ENCODE measurements at regions not wholly inside any gene's neighbourhood (a gene's known extent, or its start where the extent isn't known, plus 50 kb on each side); places are given as distances from the start of the nearest gene placed in this dataset.
"Not testable (repeated sequence)": the region's sequence is repeated elsewhere in the genome, so short reads cannot be mapped to it uniquely, and the experiment has no call there.

- H3K36me3 ChIP-seq (ENCODE audit: insufficient read depth, low read length): no peaks in the 10 kb centered on the region
- 0 out of 2 replicates have a peak, but pooled peaks cover 1% of the 10 kb centered on the region for H3K9me3 ChIP-seq (ENCODE audit: low read depth, low read length)
- no peak overlapping the region for H3K9ac ChIP-seq (ENCODE audit: insufficient read length)
- H3K4me3 ChIP-seq: no peak overlapping the region
- no peak overlapping the region for H3K27ac ChIP-seq
- TF ChIP-seq FOXP2 (optimal IDR thresholded peaks at IDR 0.05; ENCODE audit: control extremely low read depth, extremely low read length, insufficient read depth) (no peak), POLR2AphosphoS5 (IDR thresholded peaks at IDR 0.05; ENCODE audit: borderline replicate concordance, low read depth, low read length) (no peak), EZH2 (IDR thresholded peaks at IDR 0.05) (no peak)
- DNase-seq (ENCODE audit: low read depth, low spot score): no peak
These were observed 402.5 kb downstream of the NFIB start for GRCh38 chr9:13911473-13911872.

GRCh38 chr9:13907842-13908241 is 406.1 kb downstream of the NFIB start:
- H3K27ac ChIP-seq; DNase-seq (ENCODE audit: low read depth, low spot score); H3K9me3 ChIP-seq (ENCODE audit: low read depth, low read length); H3K9ac ChIP-seq (ENCODE audit: insufficient read length); H3K4me3 ChIP-seq; H3K36me3 ChIP-seq (ENCODE audit: insufficient read depth, low read length): not testable (repeated sequence)

- Histone ChIP-seq H3K4me3 (no peak overlapping the region), H3K36me3 (ENCODE audit: insufficient read depth, low read length) (no peaks in the 10 kb centered on the region), H3K9ac (ENCODE audit: insufficient read length) (no peak overlapping the region), H3K27ac (no peak overlapping the region), H3K9me3 (ENCODE audit: low read depth, low read length) (0 out of 2 replicates have a peak, but pooled peaks cover 2% of the 10 kb centered on the region)
- DNase-seq (ENCODE audit: low read depth, low spot score): no peak
- TF ChIP-seq FOXP2 (optimal IDR thresholded peaks at IDR 0.05; ENCODE audit: control extremely low read depth, extremely low read length, insufficient read depth): no peak
- no peak for TF ChIP-seq EZH2 (IDR thresholded peaks at IDR 0.05)
- no peak for TF ChIP-seq POLR2AphosphoS5 (IDR thresholded peaks at IDR 0.05; ENCODE audit: borderline replicate concordance, low read depth, low read length)
These were observed 409.2 kb downstream of the NFIB start for GRCh38 chr9:13904746-13905145.

- DNase-seq (ENCODE audit: low read depth, low spot score): no peak
- Histone ChIP-seq H3K4me3 (no peak overlapping the region), H3K9ac (ENCODE audit: insufficient read length) (no peak overlapping the region), H3K9me3 (ENCODE audit: low read depth, low read length) (0 out of 2 replicates have a peak, but pooled peaks cover 2% of the 10 kb centered on the region), H3K27ac (no peak overlapping the region), H3K36me3 (ENCODE audit: insufficient read depth, low read length) (no peaks in the 10 kb centered on the region)
- TF ChIP-seq POLR2AphosphoS5 (IDR thresholded peaks at IDR 0.05; ENCODE audit: borderline replicate concordance, low read depth, low read length): no peak
- no peak for TF ChIP-seq FOXP2 (optimal IDR thresholded peaks at IDR 0.05; ENCODE audit: control extremely low read depth, extremely low read length, insufficient read depth)
- TF ChIP-seq EZH2 (IDR thresholded peaks at IDR 0.05): no peak
These were observed 409.6 kb downstream of the NFIB start for GRCh38 chr9:13904311-13904710.

- no peaks in the 10 kb centered on the region for H3K36me3 ChIP-seq (ENCODE audit: insufficient read depth, low read length)
- H3K27ac ChIP-seq: no peak overlapping the region
- TF ChIP-seq POLR2AphosphoS5 (IDR thresholded peaks at IDR 0.05; ENCODE audit: borderline replicate concordance, low read depth, low read length): no peak
- TF ChIP-seq EZH2 (IDR thresholded peaks at IDR 0.05): no peak
- no peak for TF ChIP-seq FOXP2 (optimal IDR thresholded peaks at IDR 0.05; ENCODE audit: control extremely low read depth, extremely low read length, insufficient read depth)
- H3K9ac ChIP-seq (ENCODE audit: insufficient read length): no peak overlapping the region
- H3K9me3 ChIP-seq (ENCODE audit: low read depth, low read length): 0 out of 2 replicates have a peak, but pooled peaks cover 2% of the 10 kb centered on the region
- no peak for DNase-seq (ENCODE audit: low read depth, low spot score)
- H3K4me3 ChIP-seq: no peak overlapping the region
These were observed 411.5 kb downstream of the NFIB start for GRCh38 chr9:13902286-13903066.

- Histone ChIP-seq H3K9me3 (ENCODE audit: low read depth, low read length) (no peaks in the 10 kb centered on the region), H3K4me3 (no peak overlapping the region), H3K27ac (no peak overlapping the region), H3K36me3 (ENCODE audit: insufficient read depth, low read length) (no peaks in the 10 kb centered on the region), H3K9ac (ENCODE audit: insufficient read length) (no peak overlapping the region)
- DNase-seq (ENCODE audit: low read depth, low spot score): no peak
- TF ChIP-seq EZH2 (IDR thresholded peaks at IDR 0.05) (no peak), FOXP2 (optimal IDR thresholded peaks at IDR 0.05; ENCODE audit: control extremely low read depth, extremely low read length, insufficient read depth) (no peak), POLR2AphosphoS5 (IDR thresholded peaks at IDR 0.05; ENCODE audit: borderline replicate concordance, low read depth, low read length) (no peak)
These were observed 412.8 kb downstream of the NFIB start for GRCh38 chr9:13901176-13901575.

GRCh38 chr9:13900449-13900848 is 413.5 kb downstream of the NFIB start:
- DNase-seq (ENCODE audit: low read depth, low spot score): no peak
- TF ChIP-seq POLR2AphosphoS5 (IDR thresholded peaks at IDR 0.05; ENCODE audit: borderline replicate concordance, low read depth, low read length) (no peak), EZH2 (IDR thresholded peaks at IDR 0.05) (no peak)
- H3K9ac ChIP-seq (ENCODE audit: insufficient read length): no peak overlapping the region
- no peaks in the 10 kb centered on the region for H3K36me3 ChIP-seq (ENCODE audit: insufficient read depth, low read length)
- no peak overlapping the region for H3K4me3 ChIP-seq
- no peaks in the 10 kb centered on the region for H3K9me3 ChIP-seq (ENCODE audit: low read depth, low read length)
- H3K27ac ChIP-seq: no peak overlapping the region

- Histone ChIP-seq H3K9ac (ENCODE audit: insufficient read length) (no peak overlapping the region), H3K4me3 (no peak overlapping the region), H3K36me3 (ENCODE audit: insufficient read depth, low read length) (no peaks in the 10 kb centered on the region), H3K9me3 (ENCODE audit: low read depth, low read length) (no peaks in the 10 kb centered on the region), H3K27ac (no peak overlapping the region)
- DNase-seq (ENCODE audit: low read depth, low spot score): no peak
- TF ChIP-seq FOXP2 (optimal IDR thresholded peaks at IDR 0.05; ENCODE audit: control extremely low read depth, extremely low read length, insufficient read depth) (no peak), POLR2AphosphoS5 (IDR thresholded peaks at IDR 0.05; ENCODE audit: borderline replicate concordance, low read depth, low read length) (no peak), EZH2 (IDR thresholded peaks at IDR 0.05) (no peak)
These were observed 414.0 kb downstream of the NFIB start for GRCh38 chr9:13899924-13900323.

GRCh38 chr9:13898957-13899356 is 415.0 kb downstream of the NFIB start:
- no peaks in the 10 kb centered on the region for H3K9me3 ChIP-seq (ENCODE audit: low read depth, low read length)
- H3K27ac ChIP-seq: no peak overlapping the region
- no peak overlapping the region for H3K4me3 ChIP-seq
- DNase-seq (ENCODE audit: low read depth, low spot score): no peak
- no peaks in the 10 kb centered on the region for H3K36me3 ChIP-seq (ENCODE audit: insufficient read depth, low read length)
- no peak for TF ChIP-seq POLR2AphosphoS5 (IDR thresholded peaks at IDR 0.05; ENCODE audit: borderline replicate concordance, low read depth, low read length)
- no peak for TF ChIP-seq EZH2 (IDR thresholded peaks at IDR 0.05)
- TF ChIP-seq FOXP2 (optimal IDR thresholded peaks at IDR 0.05; ENCODE audit: control extremely low read depth, extremely low read length, insufficient read depth): no peak
- no peak overlapping the region for H3K9ac ChIP-seq (ENCODE audit: insufficient read length)

Measured in SK-N-MC (cell line).